ENCODE measurements at regions not wholly inside any gene's neighbourhood (a gene's known extent, or its start where the extent isn't known, plus 50 kb on each side); places are given as distances from the start of the nearest gene placed in this dataset.

GRCh38 chr2:71787476-71788185 is 334.3 kb downstream of the DYSF start:
- TF ChIP-seq POLR2A (IDR thresholded peaks at IDR 0.05) (no peak), CTCF (IDR thresholded peaks at IDR 0.05) (no peak)
- Histone ChIP-seq H3K4me1 (no peaks in the 10 kb centered on the region), H3K36me3 (no peaks in the 10 kb centered on the region), H3K27me3 (no peaks in the 10 kb centered on the region), H3K9me3 (no peaks in the 10 kb centered on the region), H3K4me3 (replicated peaks in 1 of 3) (no peak overlapping the region), H3K27ac (no peak overlapping the region)
- WGBS, 2 donors = 90 to 93% methylated on average over 3 of the region's 3 CpGs
- intact Hi-C loops (cut with DNase I) = no loop called here
- DNase-seq = no peak

GRCh38 chr2:71787108-71787415 is 333.7 kb downstream of the DYSF start:
- Histone ChIP-seq H3K27ac (no peak overlapping the region), H3K36me3 (no peaks in the 10 kb centered on the region), H3K9me3 (no peaks in the 10 kb centered on the region), H3K4me1 (no peaks in the 10 kb centered on the region), H3K4me3 (replicated peaks in 1 of 3) (no peak overlapping the region), H3K27me3 (no peaks in the 10 kb centered on the region)
- DNase-seq = no peak
- intact Hi-C loops (cut with DNase I) = no loop called here
- TF ChIP-seq CTCF (IDR thresholded peaks at IDR 0.05) (no peak), POLR2A (IDR thresholded peaks at IDR 0.05) (no peak)
- WGBS, 2 donors = 83 to 89% methylated on average over 3 to 4 of the region's 4 CpGs

- TF ChIP-seq POLR2A (IDR thresholded peaks at IDR 0.05) = no peak
- TF ChIP-seq CTCF (IDR thresholded peaks at IDR 0.05) = no peak
- intact Hi-C loops (cut with DNase I) = no loop called here
- H3K4me3 ChIP-seq (replicated peaks in 1 of 3) = no peak overlapping the region
- H3K9me3 ChIP-seq = no peaks in the 10 kb centered on the region
- no peak for DNase-seq
- H3K4me1 ChIP-seq = no peaks in the 10 kb centered on the region
- H3K27ac ChIP-seq = no peak overlapping the region
- WGBS, 2 donors = 90 to 91% methylated on average over 9 to 12 of the region's 17 CpGs
- no peaks in the 10 kb centered on the region for H3K36me3 ChIP-seq
- H3K27me3 ChIP-seq = no peaks in the 10 kb centered on the region
These were observed 333.1 kb downstream of the DYSF start for GRCh38 chr2:71786291-71787107.

GRCh38 chr2:71785516-71785981 is 332.2 kb downstream of the DYSF start:
- Histone ChIP-seq H3K27me3 (no peaks in the 10 kb centered on the region), H3K27ac (no peak overlapping the region), H3K4me3 (replicated peaks in 1 of 3) (no peak overlapping the region), H3K4me1 (no peaks in the 10 kb centered on the region), H3K36me3 (no peaks in the 10 kb centered on the region), H3K9me3 (no peaks in the 10 kb centered on the region)
- 82 to 94% methylated on average over 17 to 22 of the region's 23 CpGs for WGBS, 2 donors
- intact Hi-C loops (cut with DNase I) = no loop called here
- TF ChIP-seq POLR2A (IDR thresholded peaks at IDR 0.05) = no peak
- no peak for TF ChIP-seq CTCF (IDR thresholded peaks at IDR 0.05)
- no peak for DNase-seq
